Activated naive CD4-positive, alpha-beta T cell treated with Interleukin-2 at 50 U/mL for 16 hours (primary cell): ENCODE measurements at regions not wholly inside any gene's neighbourhood (a gene's known extent, or its start where the extent isn't known, plus 50 kb on each side); places are given as distances from the start of the nearest gene placed in this dataset.
"Not testable (repeated sequence)": the region's sequence is repeated elsewhere in the genome, so short reads cannot be mapped to it uniquely, and the experiment has no call there.

Source experiments
- DNase-seq: peaks from one replicate; pipeline ENCODE4 v3.0.0-alpha.2; 2020

- DNase-seq, result no peak
Observed at GRCh38 chr9:29969856-29970647, 2396.8 kb upstream of the C9orf72 start.

- DNase-seq, result no peak
Observed at GRCh38 chr9:29974197-29974596, 2400.9 kb upstream of the C9orf72 start.

GRCh38 chr9:29976981-29977380 is 2403.7 kb upstream of the C9orf72 start:
- no peak for DNase-seq

GRCh38 chr9:29981013-29981412 is 2403.4 kb upstream of the ACO1 start:
- no peak for DNase-seq

GRCh38 chr9:29999645-30000044 is 2384.8 kb upstream of the ACO1 start:
- no peak for DNase-seq

- no peak for DNase-seq
Observed at GRCh38 chr9:30010691-30011090, 2373.8 kb upstream of the ACO1 start.

- DNase-seq, result no peak
Observed at GRCh38 chr9:30012622-30013021, 2371.8 kb upstream of the ACO1 start.

- no peak for DNase-seq
Observed at GRCh38 chr9:30015073-30015472, 2369.4 kb upstream of the ACO1 start.

GRCh38 chr9:30020161-30020560 is 2364.3 kb upstream of the ACO1 start:
- no peak for DNase-seq

GRCh38 chr9:30035761-30036160 is 2348.7 kb upstream of the ACO1 start:
- no peak for DNase-seq

GRCh38 chr9:30036558-30036957 is 2347.9 kb upstream of the ACO1 start:
- no peak for DNase-seq

- DNase-seq, result no peak
Observed at GRCh38 chr9:30039712-30040111, 2344.7 kb upstream of the ACO1 start.

- DNase-seq, result no peak
Observed at GRCh38 chr9:30048396-30048795, 2336.0 kb upstream of the ACO1 start.

GRCh38 chr9:30058463-30058862 is 2326.0 kb upstream of the ACO1 start:
- DNase-seq, result no peak

- no peak for DNase-seq
Observed at GRCh38 chr9:30060976-30061375, 2323.5 kb upstream of the ACO1 start.

GRCh38 chr9:30065888-30066287 is 2318.6 kb upstream of the ACO1 start:
- DNase-seq, result peak; percentile 4

- DNase-seq, result not testable (repeated sequence)
Observed at GRCh38 chr9:30069236-30069635, 2315.2 kb upstream of the ACO1 start.

GRCh38 chr9:30075022-30075421 is 2309.4 kb upstream of the ACO1 start:
- peak; percentile 2 for DNase-seq

- peak; percentile 54 for DNase-seq
Observed at GRCh38 chr9:30075451-30076199, 2308.8 kb upstream of the ACO1 start.

- DNase-seq, result no peak
Observed at GRCh38 chr9:30078195-30078594, 2306.2 kb upstream of the ACO1 start.

GRCh38 chr9:30089428-30089827 is 2295.0 kb upstream of the ACO1 start:
- no peak for DNase-seq

- no peak for DNase-seq
Observed at GRCh38 chr9:30103647-30104394, 2280.6 kb upstream of the ACO1 start.

- DNase-seq, result not testable (repeated sequence)
Observed at GRCh38 chr9:30107134-30107533, 2277.3 kb upstream of the ACO1 start.
